HEK293 (cell line): ENCODE measurements at regions not wholly inside any gene's neighbourhood (a gene's known extent, or its start where the extent isn't known, plus 50 kb on each side); places are given as distances from the start of the nearest gene placed in this dataset.

ENCODE experiments used
- CTCF ChIA-PET: fragments of 350-600 bp; formaldehyde crosslinking; extraction: SDS; loops from one replicate; lab custom pipeline; 2021; ENCODE audit warnings: antibody characterized with exemption; lab: Yijun Ruan, JAX
- POLR2A ChIA-PET: fragments of 300-600 bp; formaldehyde crosslinking; extraction: SDS; loops from one replicate; lab custom pipeline; 2020; ENCODE audit warnings: antibody characterized with exemption, inconsistent platforms; lab: Yijun Ruan, JAX
- H3K27ac ChIP-seq: fragments of 200-500 bp; sonication (Bioruptor generic); 2 replicates; pipeline ENCODE4 v1.5.1; 2014; ENCODE audit warnings: low read depth, low read length, control low read depth, inconsistent platforms; ENCODE audit errors: extremely low read depth
- H3K36me3 ChIP-seq, 2 experiments: fragments of 200-500 bp in 1 of 2; sonication (Bioruptor generic) in 1 of 2; 1 replicate in 1 of 2; 2 replicates in 1 of 2; pipeline ENCODE4 v1.5.1; 2014 to 2017; ENCODE audit warnings: inconsistent platforms in 2 of 2, low read length in 2 of 2; ENCODE audit not compliant: control insufficient read depth in 2 of 2, insufficient read depth in 1 of 2
- H3K4me1 ChIP-seq: fragments of 200-500 bp; sonication (Bioruptor generic); 2 replicates; pipeline ENCODE4 v1.5.1; 2014; ENCODE audit warnings: mild to moderate bottlenecking, low read length, inconsistent platforms; ENCODE audit not compliant: control insufficient read depth, insufficient read depth
- H3K4me3 ChIP-seq: 2 replicates; pipeline ENCODE4 v1.5.1; 2011; ENCODE audit warnings: low read depth, mild to moderate bottlenecking, control low read depth, low read length, moderate library complexity
- H3K9me3 ChIP-seq: fragments of 200-500 bp; sonication (Bioruptor generic); 2 replicates; pipeline ENCODE4 v1.5.1; 2014; ENCODE audit warnings: low read depth, low read length, inconsistent platforms; ENCODE audit not compliant: control insufficient read depth, insufficient read depth
- BCL11B ChIP-seq: fragments of 450-650 bp; formaldehyde crosslinking; IDR thresholded peaks from 2 replicates; pipeline ENCODE4 v1.5.1; 2016; ENCODE audit warnings: low read depth, missing biosample characterization, missing genetic modification characterization
- FEZF1 ChIP-seq: fragments of 450-650 bp; formaldehyde crosslinking; IDR thresholded peaks from 2 replicates; pipeline ENCODE4 v1.5.1; 2016; ENCODE audit warnings: missing biosample characterization, missing genetic modification characterization
- HOXA7 ChIP-seq: sonication (generic); formaldehyde crosslinking; IDR thresholded peaks from 2 replicates; pipeline ENCODE4 v1.8.1; 2022; ENCODE audit warnings: missing genetic modification reagents, borderline replicate concordance
- KLF7 ChIP-seq: fragments of 450-650 bp; formaldehyde crosslinking; IDR thresholded peaks from 2 replicates; pipeline ENCODE4 v1.5.1; 2016; ENCODE audit warnings: missing biosample characterization, missing genetic modification characterization, borderline replicate concordance
- RBAK ChIP-seq: fragments of 450-650 bp; formaldehyde crosslinking; IDR thresholded peaks from 2 replicates; pipeline ENCODE4 v1.5.1; 2016; ENCODE audit warnings: missing biosample characterization, missing genetic modification characterization
- SP3 ChIP-seq: fragments of 450-650 bp; formaldehyde crosslinking; IDR thresholded peaks from 2 replicates; pipeline ENCODE4 v1.5.1; 2016; ENCODE audit warnings: missing biosample characterization, missing genetic modification characterization
- ZBTB1 ChIP-seq: fragments of 450-650 bp; formaldehyde crosslinking; IDR thresholded peaks from 2 replicates; pipeline ENCODE4 v1.5.1; 2016; ENCODE audit warnings: missing biosample characterization, missing genetic modification characterization
- ZNF140 ChIP-seq: fragments of 450-650 bp; formaldehyde crosslinking; IDR thresholded peaks from 2 replicates; pipeline ENCODE4 v1.5.1; 2016; ENCODE audit warnings: missing biosample characterization, missing genetic modification characterization
- ZNF157 ChIP-seq: fragments of 450-650 bp; formaldehyde crosslinking; IDR thresholded peaks from 2 replicates; pipeline ENCODE4 v1.5.1; 2016; ENCODE audit warnings: missing biosample characterization, missing genetic modification characterization
- ZNF184 ChIP-seq: fragments of 450-650 bp; IDR thresholded peaks from 2 replicates; pipeline ENCODE4 v1.5.1; 2018; ENCODE audit warnings: missing biosample characterization, mild to moderate bottlenecking, missing genetic modification characterization
- ZNF2 ChIP-seq: fragments of 450-650 bp; formaldehyde crosslinking; IDR thresholded peaks from 2 replicates; pipeline ENCODE4 v1.5.1; 2016; ENCODE audit warnings: missing biosample characterization, missing genetic modification characterization
- ZNF221 ChIP-seq: fragments of 450-650 bp; formaldehyde crosslinking; IDR thresholded peaks from 2 replicates; pipeline ENCODE4 v1.5.1; 2017; ENCODE audit warnings: missing biosample characterization, missing genetic modification characterization, borderline replicate concordance
- ZNF292 ChIP-seq: fragments of 450-650 bp; formaldehyde crosslinking; IDR thresholded peaks from 2 replicates; pipeline ENCODE4 v1.5.1; 2016; ENCODE audit warnings: low read depth, missing biosample characterization, missing genetic modification characterization, borderline replicate concordance
- ZNF354C ChIP-seq: fragments of 450-650 bp; formaldehyde crosslinking; IDR thresholded peaks from 2 replicates; pipeline ENCODE4 v1.5.1; 2016; ENCODE audit warnings: missing biosample characterization, missing genetic modification characterization, low read depth, borderline replicate concordance
- ZNF501 ChIP-seq: fragments of 450-650 bp; formaldehyde crosslinking; IDR thresholded peaks from 2 replicates; pipeline ENCODE4 v1.5.1; 2016; ENCODE audit warnings: missing biosample characterization, missing genetic modification characterization
- ZNF521 ChIP-seq: fragments of 450-650 bp; formaldehyde crosslinking; IDR thresholded peaks from 2 replicates; pipeline ENCODE4 v1.5.1; 2017; ENCODE audit warnings: missing biosample characterization, mild to moderate bottlenecking, missing genetic modification characterization
- ZNF544 ChIP-seq: fragments of 450-650 bp; formaldehyde crosslinking; IDR thresholded peaks from 2 replicates; pipeline ENCODE4 v1.5.0; 2017; ENCODE audit warnings: missing biosample characterization, missing genetic modification characterization
- ZNF555 ChIP-seq: fragments of 450-650 bp; formaldehyde crosslinking; conservative IDR thresholded peaks from 2 replicates; pipeline ENCODE4 v1.5.1; 2017; ENCODE audit warnings: missing biosample characterization, mild to moderate bottlenecking, missing genetic modification characterization, inconsistent platforms
- ZNF571 ChIP-seq: fragments of 450-650 bp; formaldehyde crosslinking; IDR thresholded peaks from 2 replicates; pipeline ENCODE4 v1.5.0; 2017; ENCODE audit warnings: missing biosample characterization, missing genetic modification characterization
- ZNF660 ChIP-seq: fragments of 450-650 bp; IDR thresholded peaks from 2 replicates; pipeline ENCODE4 v1.5.1; 2018; ENCODE audit warnings: missing biosample characterization, mild to moderate bottlenecking, missing genetic modification characterization
- ZNF777 ChIP-seq: fragments of 450-650 bp; formaldehyde crosslinking; IDR thresholded peaks from 2 replicates; pipeline ENCODE4 v1.5.1; 2017; ENCODE audit warnings: missing biosample characterization, missing genetic modification characterization, borderline replicate concordance
- ZNF837 ChIP-seq: fragments of 450-650 bp; formaldehyde crosslinking; IDR thresholded peaks from 2 replicates; pipeline ENCODE4 v1.5.1; 2016; ENCODE audit warnings: missing biosample characterization, missing genetic modification characterization
- ZNF843 ChIP-seq: fragments of 450-650 bp; formaldehyde crosslinking; IDR thresholded peaks from 2 replicates; pipeline ENCODE4 v1.5.1; 2016; ENCODE audit warnings: missing biosample characterization, missing genetic modification characterization
- ZSCAN23 ChIP-seq: fragments of 450-650 bp; formaldehyde crosslinking; IDR thresholded peaks from 2 replicates; pipeline ENCODE4 v1.5.1; 2016; ENCODE audit warnings: missing biosample characterization, missing genetic modification characterization
- TF ChIP-seq, protein P1 (sequence below): sonication (generic); formaldehyde crosslinking; IDR thresholded peaks from 2 replicates; pipeline ENCODE4 v1.8.1; 2022; ENCODE audit warnings: mild to moderate bottlenecking, moderate library complexity, missing genetic modification reagents
- TF ChIP-seq, protein P2 (sequence below): fragments of 450-650 bp; formaldehyde crosslinking; IDR thresholded peaks from 2 replicates; pipeline ENCODE4 v1.5.1; 2016; ENCODE audit warnings: missing biosample characterization, missing genetic modification characterization
- TF ChIP-seq, protein P3 (sequence below): fragments of 450-650 bp; formaldehyde crosslinking; IDR thresholded peaks from 2 replicates; pipeline ENCODE4 v1.5.1; 2016; ENCODE audit warnings: missing biosample characterization, missing genetic modification characterization
- TF ChIP-seq, protein P4 (sequence below): fragments of 450-650 bp; formaldehyde crosslinking; IDR thresholded peaks from 2 replicates; pipeline ENCODE4 v1.5.1; 2016; ENCODE audit warnings: missing biosample characterization, missing genetic modification characterization, low read depth

DNA sequence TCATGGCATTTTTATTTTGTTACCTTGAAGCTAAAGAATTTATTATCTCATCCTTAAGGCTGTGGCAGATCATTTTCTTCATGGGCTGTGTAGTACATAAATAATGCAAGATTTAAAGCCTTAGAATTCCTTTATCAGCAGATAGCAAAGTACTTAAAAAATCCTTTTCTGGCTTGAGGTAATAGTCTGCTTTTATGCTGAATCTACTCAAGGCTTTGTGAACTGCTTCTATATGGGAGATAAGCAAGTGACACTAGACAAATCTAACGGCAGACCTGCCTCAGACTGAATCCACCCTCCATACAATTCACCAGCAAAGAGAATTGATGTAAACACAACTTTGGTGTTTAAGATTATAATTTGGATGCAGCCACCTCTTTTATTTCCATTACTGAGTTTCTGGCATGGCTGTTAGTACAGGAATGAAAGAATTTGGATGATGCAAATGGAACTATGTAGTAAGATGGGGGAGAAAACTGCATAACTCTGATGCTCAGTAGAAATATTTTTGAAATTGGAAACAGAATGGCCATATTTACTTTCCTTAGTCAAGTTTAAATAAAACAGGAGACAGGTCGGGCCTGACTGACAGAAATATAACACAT is 1121.5 kb downstream of the NAALADL2 start:
- Histone ChIP-seq H3K4me3 (no peak overlapping the region), H3K36me3 (no peaks in the 10 kb centered on the region), H3K4me1 (no peaks in the 10 kb centered on the region), H3K27ac (no peak overlapping the region), H3K9me3 (no peaks in the 10 kb centered on the region)
- TF ChIP-seq ZNF140, result no peak
- no peak for TF ChIP-seq HOXA7
- TF ChIP-seq ZNF837, result no peak
- TF ChIP-seq, protein P1, sequence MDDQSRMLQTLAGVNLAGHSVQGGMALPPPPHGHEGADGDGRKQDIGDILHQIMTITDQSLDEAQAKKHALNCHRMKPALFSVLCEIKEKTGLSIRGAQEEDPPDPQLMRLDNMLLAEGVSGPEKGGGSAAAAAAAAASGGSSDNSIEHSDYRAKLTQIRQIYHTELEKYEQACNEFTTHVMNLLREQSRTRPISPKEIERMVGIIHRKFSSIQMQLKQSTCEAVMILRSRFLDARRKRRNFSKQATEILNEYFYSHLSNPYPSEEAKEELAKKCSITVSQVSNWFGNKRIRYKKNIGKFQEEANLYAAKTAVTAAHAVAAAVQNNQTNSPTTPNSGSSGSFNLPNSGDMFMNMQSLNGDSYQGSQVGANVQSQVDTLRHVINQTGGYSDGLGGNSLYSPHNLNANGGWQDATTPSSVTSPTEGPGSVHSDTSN (CRISPR knock-in tag), result no peak
- ChIA-PET CTCF (no interaction called here), POLR2A (no interaction called here)

DNA sequence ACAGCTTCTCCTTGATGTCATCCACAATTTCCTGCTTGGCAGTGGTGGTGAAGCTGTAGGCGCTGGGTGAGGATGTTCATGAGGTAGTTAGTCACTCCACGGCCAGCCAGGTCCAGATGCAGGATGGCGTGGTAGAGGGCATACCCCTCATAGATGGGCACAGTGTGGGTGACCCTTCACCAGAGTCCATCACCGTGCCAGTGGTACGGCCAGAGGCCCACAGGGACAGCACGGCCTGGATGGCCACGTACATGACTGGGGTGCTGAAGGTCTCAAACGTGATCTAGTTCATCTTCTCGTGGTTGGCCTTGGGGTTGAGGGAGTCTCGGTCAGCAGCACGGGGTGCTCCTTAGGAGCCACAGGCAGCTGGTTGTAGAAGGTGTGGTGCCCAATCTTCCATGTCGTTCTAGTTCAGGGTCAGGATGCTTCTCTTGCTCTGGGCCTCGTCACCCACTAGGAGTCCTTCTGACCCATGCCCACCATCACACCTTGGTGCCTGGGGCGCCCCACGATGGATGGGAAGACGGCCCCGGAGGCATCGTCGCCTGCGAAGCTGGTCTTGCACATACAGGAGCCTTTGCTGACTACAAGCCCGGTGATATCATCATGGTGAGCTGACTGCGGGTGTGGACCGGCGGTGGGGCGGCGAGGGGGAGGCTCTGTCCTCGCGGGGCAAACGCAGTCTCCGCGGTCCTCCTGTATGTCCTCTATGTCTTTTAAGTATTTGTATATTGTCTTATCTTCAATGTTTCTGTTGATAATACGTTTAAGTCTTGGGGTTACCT is 1119.0 kb downstream of the NAALADL2 start:
- no peak for TF ChIP-seq FEZF1 (tag by site-specific recombination)
- TF ChIP-seq ZNF221 (tag by site-specific recombination), result no peak
- TF ChIP-seq ZNF521 (tag by site-specific recombination), result no peak
- TF ChIP-seq RBAK (tag by site-specific recombination), result no peak
- TF ChIP-seq, protein P2, sequence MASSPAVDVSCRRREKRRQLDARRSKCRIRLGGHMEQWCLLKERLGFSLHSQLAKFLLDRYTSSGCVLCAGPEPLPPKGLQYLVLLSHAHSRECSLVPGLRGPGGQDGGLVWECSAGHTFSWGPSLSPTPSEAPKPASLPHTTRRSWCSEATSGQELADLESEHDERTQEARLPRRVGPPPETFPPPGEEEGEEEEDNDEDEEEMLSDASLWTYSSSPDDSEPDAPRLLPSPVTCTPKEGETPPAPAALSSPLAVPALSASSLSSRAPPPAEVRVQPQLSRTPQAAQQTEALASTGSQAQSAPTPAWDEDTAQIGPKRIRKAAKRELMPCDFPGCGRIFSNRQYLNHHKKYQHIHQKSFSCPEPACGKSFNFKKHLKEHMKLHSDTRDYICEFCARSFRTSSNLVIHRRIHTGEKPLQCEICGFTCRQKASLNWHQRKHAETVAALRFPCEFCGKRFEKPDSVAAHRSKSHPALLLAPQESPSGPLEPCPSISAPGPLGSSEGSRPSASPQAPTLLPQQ, result no peak
- TF ChIP-seq ZNF354C (tag by site-specific recombination), result no peak
- TF ChIP-seq ZNF157 (tag by site-specific recombination), result no peak
- TF ChIP-seq ZNF571 (tag by site-specific recombination), result no peak
- TF ChIP-seq, protein P3, sequence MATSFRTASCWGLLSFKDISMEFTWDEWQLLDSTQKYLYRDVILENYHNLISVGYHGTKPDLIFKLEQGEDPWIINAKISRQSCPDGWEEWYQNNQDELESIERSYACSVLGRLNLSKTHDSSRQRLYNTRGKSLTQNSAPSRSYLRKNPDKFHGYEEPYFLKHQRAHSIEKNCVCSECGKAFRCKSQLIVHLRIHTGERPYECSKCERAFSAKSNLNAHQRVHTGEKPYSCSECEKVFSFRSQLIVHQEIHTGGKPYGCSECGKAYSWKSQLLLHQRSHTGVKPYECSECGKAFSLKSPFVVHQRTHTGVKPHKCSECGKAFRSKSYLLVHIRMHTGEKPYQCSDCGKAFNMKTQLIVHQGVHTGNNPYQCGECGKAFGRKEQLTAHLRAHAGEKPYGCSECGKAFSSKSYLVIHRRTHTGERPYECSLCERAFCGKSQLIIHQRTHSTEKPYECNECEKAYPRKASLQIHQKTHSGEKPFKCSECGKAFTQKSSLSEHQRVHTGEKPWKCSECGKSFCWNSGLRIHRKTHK (tag by site-specific recombination), result no peak
- no peak for TF ChIP-seq ZNF2
- no peak for TF ChIP-seq ZNF777 (tag by site-specific recombination)
- TF ChIP-seq KLF7 (tag by site-specific recombination), result no peak
- no peak for TF ChIP-seq ZSCAN23 (tag by site-specific recombination)
- TF ChIP-seq ZNF555, result no peak
- POLR2A ChIA-PET, result no interaction called here
- CTCF ChIA-PET, result no interaction called here
- H3K27ac ChIP-seq, result no peak overlapping the region
- H3K4me3 ChIP-seq, result no peak overlapping the region
- H3K9me3 ChIP-seq, result no peaks in the 10 kb centered on the region
- no peaks in the 10 kb centered on the region for H3K4me1 ChIP-seq
- H3K36me3 ChIP-seq, result no peaks in the 10 kb centered on the region

DNA sequence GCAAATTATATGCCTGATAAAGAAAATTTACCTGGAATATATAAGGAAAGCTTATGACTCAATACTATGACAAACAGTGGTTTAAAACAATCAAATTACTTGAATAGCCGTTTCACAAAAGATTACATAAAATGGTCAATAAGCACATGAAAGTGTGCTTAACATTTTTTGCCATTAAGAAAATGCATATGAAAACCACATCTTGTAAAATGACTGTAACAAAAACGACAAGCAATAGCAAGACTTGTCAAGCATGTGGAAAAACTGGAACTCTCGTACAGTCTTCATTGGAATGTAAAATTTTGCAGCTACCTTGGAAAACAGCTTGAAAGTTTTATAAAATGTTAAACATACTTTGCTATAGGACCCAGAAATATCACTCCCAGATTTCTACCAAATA is 1110.3 kb downstream of the NAALADL2 start:
- Histone ChIP-seq H3K27ac (no peak overlapping the region), H3K4me3 (no peak overlapping the region), H3K36me3 (no peaks in the 10 kb centered on the region), H3K4me1 (no peaks in the 10 kb centered on the region), H3K9me3 (no peaks in the 10 kb centered on the region)
- ChIA-PET CTCF (interaction anchor here (0.7 kb wide), 1 partner anchor 338 kb away, joined by 3 read pairs; no protein-coding TSS in a partner anchor), POLR2A (no interaction called here)
- no peak for TF ChIP-seq ZNF544 (tag by site-specific recombination)
- no peak for TF ChIP-seq ZBTB1
- TF ChIP-seq ZNF660 (tag by site-specific recombination), result no peak
- TF ChIP-seq, protein P4, sequence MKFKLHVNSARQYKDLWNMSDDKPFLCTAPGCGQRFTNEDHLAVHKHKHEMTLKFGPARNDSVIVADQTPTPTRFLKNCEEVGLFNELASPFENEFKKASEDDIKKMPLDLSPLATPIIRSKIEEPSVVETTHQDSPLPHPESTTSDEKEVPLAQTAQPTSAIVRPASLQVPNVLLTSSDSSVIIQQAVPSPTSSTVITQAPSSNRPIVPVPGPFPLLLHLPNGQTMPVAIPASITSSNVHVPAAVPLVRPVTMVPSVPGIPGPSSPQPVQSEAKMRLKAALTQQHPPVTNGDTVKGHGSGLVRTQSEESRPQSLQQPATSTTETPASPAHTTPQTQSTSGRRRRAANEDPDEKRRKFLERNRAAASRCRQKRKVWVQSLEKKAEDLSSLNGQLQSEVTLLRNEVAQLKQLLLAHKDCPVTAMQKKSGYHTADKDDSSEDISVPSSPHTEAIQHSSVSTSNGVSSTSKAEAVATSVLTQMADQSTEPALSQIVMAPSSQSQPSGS (tag by site-specific recombination), result no peak
- TF ChIP-seq SP3, result no peak
- no peak for TF ChIP-seq ZNF292
- no peak for TF ChIP-seq BCL11B (tag by site-specific recombination)
- no peak for TF ChIP-seq ZNF501 (tag by site-specific recombination)
- no peak for TF ChIP-seq ZNF843
- no peak for TF ChIP-seq HOXA7
- no peak for TF ChIP-seq ZNF184 (tag by site-specific recombination)
- no peak for TF ChIP-seq ZNF354C (tag by site-specific recombination)
